GM04504 (cell line): ENCODE measurements at regions not wholly inside any gene's neighbourhood (a gene's known extent, or its start where the extent isn't known, plus 50 kb on each side); places are given as distances from the start of the nearest gene placed in this dataset.

Experiments
- DNase-seq: peaks from one replicate; pipeline ENCODE4 v3.0.0-alpha.2; 2012; ENCODE audit warnings: low read depth

DNA sequence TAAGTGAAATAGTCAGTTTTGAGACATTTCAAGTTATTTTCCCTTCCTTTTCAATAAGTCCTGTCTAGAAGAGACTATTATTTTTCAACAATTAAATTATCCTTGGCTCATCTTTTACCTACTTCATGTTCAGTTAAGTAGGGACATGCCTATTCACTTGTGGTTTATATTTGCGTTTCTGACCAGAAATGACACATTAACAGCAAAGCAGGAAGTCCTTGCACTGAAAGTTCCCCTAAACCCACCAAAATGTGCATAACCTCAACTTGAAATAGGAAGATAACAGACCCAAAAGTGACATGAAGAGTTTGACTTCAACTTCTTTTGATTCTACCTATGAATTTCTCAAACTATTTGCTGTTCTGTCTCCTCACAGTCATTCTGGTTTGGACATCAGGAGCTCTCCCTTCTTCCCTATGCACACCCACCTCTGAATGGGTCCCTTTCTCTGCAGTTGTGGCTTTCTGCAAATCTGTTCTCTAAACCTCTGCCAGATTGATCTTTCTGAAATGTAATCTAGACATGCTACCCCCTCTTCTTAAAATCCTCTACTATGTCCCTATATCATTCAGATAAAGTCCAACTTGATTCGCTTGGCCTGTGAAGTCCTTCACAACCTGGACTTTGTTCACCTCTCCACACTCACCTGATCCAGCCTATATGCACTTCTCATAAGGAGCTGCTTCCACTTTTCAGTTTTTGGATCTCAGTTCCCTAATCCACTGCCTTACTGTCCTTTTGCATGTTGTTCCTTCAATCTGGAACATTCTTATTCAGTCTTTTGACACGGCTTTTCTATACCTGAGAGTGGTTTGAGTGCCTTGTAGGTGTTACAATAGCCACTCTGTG lies 661.5 kb upstream of the ADGRL4 start:
- DNase-seq, result no peak

DNA sequence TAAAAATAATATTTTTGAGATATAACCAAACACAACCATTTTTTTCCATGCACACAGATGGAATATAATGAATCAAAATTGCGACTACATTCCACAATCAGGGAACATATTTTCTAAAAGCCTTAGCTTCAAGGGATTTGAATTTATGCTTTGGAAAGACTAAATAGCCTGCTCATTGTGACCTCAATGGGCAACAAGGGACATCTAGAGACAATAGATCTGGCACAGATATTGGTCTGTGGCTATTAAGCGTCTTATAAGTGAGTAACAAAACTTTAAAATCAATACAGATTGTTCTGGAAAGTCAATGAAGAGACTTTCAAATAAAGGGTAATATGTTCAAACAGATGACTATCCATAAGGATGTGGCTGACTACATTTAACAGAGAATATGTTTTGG lies 660.6 kb upstream of the ADGRL4 start:
- no peak for DNase-seq

DNA sequence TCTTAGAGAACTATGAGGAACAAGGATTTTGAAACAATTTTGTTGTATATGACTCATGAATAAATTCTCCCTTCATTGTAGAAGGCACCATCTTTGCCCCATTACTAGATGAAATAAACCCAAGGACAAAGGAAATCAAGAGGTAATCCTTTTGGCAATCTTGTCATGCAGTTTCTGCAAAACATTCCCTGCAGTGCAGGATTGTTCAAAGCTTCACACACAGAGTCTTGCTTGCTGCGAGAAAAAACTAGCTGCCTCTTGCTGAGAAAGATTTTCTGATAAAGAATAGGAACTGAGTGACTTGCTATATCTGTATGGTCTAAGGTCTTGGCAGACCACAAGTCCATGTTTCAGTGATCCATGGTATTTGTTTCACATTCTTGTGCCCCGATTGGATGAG lies 657.4 kb upstream of the ADGRL4 start:
- no peak for DNase-seq

DNA sequence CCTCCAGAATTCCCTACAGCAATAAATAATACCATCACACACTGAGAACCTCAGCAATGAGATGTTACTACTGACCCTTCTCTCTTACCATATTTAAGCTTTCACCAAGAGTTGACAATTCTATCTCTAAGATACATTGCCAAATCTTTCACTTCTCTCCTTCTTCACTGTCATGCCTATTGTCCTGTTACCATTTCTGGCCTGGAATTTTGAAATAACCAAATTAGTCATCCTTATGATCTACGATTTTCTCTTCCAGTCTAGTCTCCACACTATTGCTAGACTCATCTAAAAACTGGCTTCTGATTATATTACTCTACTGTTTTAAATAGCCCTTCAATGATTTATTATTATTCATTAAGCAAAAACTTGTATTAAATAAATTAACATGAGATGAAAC lies 656.1 kb upstream of the ADGRL4 start:
- peak; percentile 1 for DNase-seq

DNA sequence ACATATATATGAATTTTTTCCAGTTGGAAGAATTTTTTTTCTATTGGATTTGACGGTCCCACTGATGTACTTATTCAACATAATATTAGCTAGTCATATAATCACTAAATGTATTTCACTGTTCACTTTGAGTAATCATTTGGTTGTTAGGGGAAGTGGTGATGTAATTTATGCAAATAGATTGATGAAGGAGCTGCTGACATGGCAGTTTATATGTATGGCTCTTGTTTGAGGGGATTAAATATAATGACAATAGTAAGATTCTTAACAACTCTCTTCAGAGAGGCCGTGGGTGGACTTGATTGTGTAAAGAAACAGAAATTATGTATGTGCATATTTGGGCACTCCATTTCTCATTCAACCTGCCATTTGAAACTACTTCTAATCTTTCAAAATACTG lies 653.6 kb upstream of the ADGRL4 start:
- DNase-seq, result no peak

DNA sequence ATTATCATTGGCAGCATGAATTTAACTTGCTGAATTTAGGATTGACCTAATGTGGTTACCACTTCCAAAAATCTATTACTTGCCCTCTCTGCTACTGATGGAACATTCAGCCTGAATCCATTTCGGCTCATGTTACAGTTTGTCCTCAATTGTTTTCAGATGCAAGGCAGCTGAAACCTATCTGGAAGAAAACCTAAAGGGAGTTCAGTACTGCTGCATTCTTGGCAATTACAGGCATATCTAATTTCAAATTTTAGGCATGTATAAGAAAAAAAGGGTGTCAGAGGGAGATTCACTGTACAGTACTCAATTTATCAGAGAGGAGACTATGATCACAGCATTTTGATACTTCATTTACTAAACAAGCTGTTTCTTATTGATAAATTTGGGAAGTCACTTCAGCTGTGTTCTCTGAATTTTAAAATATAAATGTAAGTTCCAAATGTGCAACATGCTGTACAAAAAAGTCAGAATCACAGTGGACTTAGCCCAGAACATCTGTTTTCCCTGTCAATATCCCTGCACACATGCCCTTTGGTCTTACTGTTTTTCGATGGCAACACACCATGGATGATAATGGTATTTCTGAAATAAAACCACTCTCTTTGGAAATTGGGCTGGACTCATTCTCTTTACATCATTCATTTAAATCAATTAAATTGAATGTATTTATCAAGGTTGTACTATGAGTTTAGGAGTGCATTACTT lies 651.6 kb upstream of the ADGRL4 start:
- DNase-seq, result peak; percentile 2

DNA sequence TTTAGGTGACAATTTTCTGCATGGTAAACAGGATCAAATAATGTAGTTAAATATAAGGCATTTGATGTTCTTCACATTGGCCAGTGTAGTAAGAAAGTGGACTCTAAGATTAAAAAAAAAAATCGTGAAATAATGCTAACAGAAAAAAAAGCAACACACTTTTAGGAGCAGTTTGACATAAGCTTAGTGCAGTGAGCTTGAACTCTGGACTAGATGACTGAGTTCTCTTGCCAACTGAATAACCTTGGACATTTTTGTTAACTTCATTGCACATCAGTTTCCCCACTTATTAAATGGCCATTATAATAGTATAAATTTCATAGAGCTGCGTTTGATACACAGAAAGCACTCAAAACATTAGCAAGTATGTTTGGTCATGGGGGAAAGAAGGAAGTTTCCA lies 649.3 kb upstream of the ADGRL4 start:
- DNase-seq, result no peak

DNA sequence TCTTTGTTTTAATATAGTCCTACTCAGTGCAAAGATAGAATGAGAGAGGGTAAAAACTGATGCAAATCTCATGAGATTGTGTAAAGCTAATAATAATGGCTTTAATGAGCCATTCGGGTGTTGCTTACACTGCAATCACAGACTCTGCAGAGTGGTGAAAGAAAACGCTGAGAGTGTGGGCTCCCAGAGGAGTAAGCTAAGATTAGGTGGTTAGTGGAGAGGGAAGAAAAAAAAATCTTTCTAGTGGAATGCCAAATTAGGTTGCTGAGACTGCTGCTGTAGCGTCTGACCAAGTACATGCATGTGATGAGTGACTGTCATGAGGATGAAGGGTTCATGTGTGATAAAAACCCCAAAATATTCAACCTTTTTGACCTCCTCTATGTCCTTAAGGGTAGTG lies 645.9 kb upstream of the ADGRL4 start:
- DNase-seq, result no peak

DNA sequence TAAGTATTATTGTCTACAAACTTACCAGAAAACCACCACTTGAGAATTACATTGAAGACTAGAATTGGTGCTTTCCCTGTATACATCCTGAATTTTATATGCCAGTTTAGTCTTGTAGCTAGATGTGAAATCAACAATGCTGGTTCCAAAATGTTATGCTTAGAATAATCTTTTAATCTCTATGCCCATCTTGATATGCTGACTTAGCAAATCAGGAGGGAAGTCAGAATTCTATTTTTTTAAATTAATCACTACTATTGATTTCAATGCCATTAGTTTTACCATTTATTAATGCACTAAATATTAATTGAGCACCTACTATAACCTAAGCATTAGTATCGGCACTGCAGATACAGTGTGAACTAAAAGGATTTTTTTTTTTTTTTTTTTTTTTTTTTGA lies 641.6 kb upstream of the ADGRL4 start:
- no peak for DNase-seq

DNA sequence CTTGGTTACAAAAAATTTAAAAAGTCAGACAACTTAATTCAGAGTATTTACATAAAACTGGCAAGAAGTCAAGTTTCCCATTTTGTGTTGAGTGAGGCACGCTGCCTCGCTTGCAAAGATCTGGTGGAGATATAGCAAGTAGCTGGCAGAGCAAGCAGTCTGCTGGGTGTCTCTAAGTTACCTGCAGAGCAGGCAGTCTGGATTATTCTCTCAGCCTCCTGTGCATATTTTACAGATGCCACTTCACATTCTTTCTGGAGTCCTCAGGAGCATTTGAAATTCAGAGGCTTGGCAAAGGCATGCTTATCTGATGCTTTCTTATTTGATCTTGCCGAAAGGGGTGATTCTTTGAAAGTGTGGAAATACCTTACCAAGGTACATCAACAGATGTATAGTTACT lies 640.4 kb upstream of the ADGRL4 start:
- no peak for DNase-seq

DNA sequence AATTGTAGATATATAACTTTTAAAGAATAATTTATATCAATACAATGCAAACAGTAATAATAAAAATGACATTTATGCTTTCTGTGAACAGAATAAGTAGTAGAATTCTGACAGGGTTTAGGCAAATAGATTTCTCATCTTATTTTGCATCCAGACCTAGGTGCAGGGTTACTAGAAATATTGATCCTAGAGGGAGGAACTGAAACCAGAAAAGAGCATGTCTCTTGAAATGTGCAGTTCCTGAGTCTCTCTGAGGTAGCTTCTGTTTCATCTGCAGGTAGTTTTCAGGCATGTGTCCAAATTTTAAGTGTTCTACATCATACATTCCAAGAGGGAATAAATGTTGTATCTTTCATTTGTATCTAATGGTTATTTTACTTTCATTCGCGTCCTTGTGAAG lies 631.9 kb upstream of the ADGRL4 start:
- DNase-seq, result no peak

DNA sequence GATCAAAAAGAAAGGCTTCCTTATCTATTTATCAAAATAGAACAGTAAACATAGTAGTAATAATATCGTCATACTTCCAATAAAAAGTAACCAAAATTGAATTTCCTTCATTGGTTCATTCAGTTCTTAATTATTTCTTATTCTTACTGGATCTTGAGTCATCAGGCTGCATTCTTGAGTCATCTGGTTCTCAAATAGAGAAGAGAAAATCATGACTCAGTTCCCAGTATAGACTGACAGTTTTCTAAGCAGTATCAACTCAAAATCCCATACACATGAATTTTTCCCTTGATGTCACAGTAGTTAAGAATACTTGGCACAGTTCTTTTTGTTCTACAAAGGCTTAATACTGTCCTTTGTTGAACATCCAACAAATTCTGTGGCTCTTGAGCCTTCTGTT lies 626.9 kb upstream of the ADGRL4 start:
- peak; percentile 29 for DNase-seq

DNA sequence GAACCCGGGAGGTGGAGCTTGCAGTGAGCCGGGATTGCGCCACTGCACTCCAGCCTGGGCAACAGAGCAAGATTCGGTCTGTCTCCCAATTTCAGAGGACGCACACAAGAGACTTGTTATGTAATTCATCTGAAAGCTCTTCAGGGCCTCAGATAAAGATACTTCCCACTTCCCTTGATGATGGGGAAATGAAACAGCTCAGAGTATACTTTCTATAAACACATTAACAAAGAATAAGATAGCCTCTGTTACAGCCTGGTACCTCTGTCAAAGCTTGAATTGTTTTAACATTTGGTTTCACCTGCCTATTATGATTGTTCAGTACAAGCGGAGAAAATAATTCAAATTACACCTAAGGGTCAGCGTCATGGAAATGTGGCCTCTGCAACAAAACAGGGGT lies 622.9 kb upstream of the ADGRL4 start:
- DNase-seq, result no peak

DNA sequence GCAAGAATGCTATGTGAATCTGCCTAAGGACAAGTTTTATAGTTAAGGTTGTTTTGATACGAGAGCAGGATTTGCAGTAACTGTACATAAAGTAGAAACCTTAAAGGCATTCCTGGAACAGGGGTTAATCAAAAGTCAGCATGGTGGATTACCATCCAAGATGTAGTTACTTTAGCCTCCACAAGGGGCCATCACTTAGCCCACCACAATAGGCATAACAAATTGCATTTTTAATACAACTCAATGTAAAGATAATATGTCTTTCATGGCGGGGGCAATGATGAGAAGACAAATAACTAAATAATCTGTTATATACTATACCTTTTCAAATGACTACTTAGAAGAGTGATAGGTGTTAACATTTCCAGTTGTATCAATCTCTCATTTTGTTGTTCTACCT lies 611.2 kb upstream of the ADGRL4 start:
- no peak for DNase-seq

DNA sequence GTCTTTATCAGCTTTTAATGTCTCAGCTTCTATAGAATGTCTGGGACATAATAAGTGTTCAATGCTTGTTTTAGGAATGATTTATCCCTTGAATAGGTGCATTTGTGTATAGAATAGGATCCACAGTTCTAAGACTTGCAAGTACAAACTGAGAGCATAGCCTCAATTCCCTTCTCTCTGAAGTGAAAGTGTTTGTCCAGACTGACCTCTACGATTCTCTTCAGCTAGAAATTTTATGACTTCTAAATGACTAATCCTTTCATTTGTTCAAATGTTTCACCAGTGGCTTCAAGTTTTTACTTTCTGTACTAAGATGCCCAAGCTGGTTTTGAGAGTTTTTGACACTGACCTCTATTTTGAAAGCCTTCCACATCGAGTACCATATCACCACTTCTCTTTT lies 608.2 kb upstream of the ADGRL4 start:
- DNase-seq, result no peak

DNA sequence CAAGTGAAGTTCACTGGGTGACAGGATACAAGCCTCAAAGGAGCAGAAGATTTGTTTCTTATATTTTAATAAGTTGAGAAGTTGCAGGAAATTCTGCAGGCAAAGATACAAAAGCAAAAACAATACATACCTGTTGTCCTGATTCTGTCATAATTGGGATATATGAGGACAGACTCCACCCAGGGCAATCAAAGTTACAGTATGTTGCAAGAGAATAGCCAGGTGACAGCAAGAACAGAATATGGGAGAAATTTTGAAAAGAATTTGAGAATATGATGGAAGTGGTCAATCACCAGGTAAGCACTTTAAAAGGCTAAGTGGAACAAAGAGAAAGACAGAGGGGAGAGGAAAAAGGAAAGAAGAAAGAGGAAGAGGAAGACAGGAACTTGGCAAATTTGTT lies 607.6 kb upstream of the ADGRL4 start:
- DNase-seq, result no peak

DNA sequence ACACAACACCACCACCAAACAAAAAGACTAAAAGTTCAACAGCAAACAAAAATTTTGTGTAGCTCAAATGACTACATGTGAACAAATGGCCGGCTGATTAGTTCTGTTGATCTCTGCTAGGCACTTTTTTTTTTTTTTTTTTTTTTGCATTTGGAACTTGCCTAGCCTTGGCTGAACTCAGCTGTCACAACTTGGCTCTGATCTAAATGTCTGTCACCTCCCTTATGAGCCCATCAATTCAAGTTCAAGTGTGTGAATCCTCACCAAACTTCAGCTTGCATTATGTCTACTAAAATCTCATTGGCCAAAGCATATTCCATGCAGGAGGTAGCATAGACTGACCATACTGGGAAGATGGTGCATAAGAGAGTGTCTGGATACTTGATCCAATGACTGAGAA lies 606.5 kb upstream of the ADGRL4 start:
- DNase-seq, result no peak

DNA sequence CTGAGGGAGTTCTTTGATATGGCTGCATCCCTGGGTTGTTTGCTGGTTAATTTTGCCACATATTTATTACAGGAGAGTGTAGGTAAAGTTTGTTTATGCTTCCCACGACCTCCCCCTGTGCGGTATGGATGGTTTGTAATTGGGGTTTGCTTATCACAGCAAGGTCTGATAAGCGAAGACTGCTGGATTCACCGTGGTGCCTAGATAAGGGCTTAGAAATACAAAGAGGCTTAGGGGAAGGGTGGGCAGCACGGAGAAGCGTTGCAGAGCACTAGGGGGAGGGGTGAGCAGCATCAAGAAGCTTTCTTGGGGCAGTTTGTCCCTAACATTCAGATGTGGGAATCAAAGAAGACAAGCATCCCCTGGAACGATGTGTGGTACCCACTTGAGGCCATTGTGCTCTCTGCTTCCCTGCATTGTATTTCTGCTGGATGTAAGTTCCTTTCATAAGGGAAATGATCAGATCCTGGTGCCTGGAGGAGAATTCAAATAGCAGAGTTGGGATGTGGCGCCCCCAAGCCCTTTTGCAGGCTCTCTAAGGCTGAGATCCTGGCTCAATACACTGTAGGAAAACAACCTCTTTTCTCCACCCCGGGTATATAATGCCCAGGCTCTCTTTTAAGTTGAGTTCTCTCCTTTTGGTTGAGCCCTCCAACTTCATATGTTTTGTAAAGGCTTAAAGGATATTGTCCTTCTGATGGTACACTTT lies 598.1 kb upstream of the ADGRL4 start:
- DNase-seq, result no peak

DNA sequence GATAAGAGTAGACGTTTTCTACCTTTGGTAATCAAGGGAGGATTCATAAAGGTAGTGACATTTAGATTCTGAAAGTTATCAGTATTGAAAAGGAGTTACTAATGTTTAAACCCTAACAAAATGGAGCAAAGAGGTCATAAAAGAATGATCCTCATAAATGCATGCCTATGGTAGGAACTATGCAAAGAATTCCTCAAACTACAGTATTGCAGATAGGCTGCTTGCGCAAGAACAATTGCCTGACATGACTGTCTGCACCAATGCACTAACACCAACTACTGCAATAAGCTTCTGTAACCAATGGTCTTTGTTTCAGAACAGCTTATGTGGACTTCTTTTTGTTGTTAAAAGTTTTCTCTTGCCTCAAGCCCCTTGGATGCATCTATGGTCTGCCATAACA lies 597.3 kb upstream of the ADGRL4 start:
- DNase-seq, result peak; percentile 28

DNA sequence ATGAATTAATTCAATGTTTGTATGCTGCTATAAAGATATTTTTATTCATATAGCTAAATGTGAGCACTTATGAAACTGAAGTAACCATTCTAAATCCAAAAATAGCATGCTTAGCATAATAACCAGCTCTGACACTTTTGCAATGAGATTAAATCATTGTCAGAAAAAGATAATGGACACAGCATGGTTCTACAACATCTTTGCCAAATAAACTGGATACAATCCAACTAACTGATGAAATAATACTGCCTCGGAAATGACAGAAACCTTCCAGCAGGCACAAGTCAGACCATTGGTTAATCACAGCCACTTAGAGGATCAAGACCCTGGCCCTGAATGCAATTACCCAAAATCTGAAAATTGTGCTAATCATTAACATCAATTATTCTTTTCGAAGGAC lies 592.7 kb upstream of the ADGRL4 start:
- DNase-seq, result no peak

DNA sequence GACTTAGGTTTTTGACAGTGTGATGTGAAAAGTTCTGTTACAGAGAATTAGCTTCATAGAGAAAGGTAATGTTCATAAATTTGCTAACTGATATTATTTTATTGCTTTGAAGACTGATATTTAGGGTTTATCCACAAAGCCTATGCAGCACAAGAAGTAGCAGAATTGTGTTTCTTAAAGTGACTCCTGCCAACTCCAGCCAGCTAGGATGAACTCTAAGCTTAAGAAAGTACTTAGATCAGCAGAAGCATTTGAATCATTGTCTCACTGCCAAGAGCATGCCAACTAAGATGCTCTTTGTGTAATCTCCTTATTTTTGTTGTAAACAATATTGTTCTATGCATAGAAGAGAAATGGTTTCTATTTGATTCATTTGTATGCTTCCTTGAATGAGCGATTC lies 589.4 kb upstream of the ADGRL4 start:
- no peak for DNase-seq

DNA sequence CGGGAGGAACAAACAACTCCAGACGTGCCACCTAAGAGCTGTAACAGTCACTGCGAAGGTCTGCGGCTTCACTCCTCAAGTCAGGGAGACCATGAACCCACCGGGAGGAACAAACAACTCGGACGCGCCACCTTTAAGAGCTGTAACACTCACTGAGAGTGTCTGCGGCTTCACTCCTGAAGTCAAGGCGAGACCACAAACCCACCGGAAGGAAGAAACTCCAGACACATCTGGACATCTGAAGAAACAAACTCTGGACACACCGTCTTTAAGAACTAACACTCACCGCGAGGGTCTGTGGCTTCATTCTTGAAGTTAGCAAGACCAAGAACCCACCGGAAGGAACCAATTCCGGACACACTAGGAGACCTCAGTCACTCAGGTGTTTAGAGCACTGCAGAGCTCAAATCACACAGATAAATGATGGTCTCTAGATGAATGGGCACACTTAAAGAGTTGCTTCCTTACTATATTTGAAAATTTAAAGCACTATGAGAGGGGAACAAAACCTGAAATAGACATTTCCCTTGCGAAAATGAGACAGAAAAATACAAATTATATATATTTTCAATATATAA lies 587.7 kb upstream of the ADGRL4 start:
- no peak for DNase-seq

DNA sequence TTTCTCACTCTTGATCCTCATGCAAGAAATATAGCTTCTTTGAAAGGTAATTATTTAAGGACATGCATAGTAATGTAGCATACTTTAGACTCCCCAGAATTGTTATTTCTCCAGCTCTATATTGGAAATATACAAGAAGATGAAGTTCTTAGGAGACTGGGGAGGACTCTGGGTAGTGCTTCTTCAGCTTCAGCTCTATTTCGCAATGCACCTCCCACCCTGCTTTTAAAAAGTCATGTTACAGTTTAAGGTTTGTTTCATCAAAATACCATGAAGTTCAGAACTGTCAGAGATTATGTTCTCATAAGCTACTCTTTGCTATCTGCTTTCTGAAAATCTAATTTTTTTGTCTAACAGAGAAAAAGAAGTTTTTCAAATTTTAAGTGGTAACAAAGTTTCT lies 586.2 kb upstream of the ADGRL4 start:
- no peak for DNase-seq
